Activated naive CD4-positive, alpha-beta T cell treated with anti-CD3 and anti-CD28 coated beads, Interleukin-2, amount 50 U/mL, for 16 hours (primary cell): ENCODE measurements at regions not wholly inside any gene's neighbourhood (a gene's known extent, or its start where the extent isn't known, plus 50 kb on each side); places are given as distances from the start of the nearest gene placed in this dataset.

Experiments
- DNase-seq: peaks from one replicate; pipeline ENCODE4 v3.0.0-alpha.2; 2020

GRCh38 chr6:4008324-4009047 lies 70.5 kb downstream of the FAM217A start:
- no peak for DNase-seq

GRCh38 chr6:4009486-4009885 lies 69.5 kb downstream of the FAM217A start:
- no peak for DNase-seq

- no peak for DNase-seq
Measured at GRCh38 chr6:4010048-4010447, 68.9 kb downstream of the FAM217A start.

- DNase-seq: no peak
Measured at GRCh38 chr6:4010689-4011090, 68.2 kb downstream of the FAM217A start.

- no peak for DNase-seq
Measured at GRCh38 chr6:4012826-4013225, 66.1 kb downstream of the FAM217A start.

- no peak for DNase-seq
Measured at GRCh38 chr6:4017058-4017739, 61.7 kb downstream of the FAM217A start.

GRCh38 chr6:4017834-4018170 lies 61.1 kb downstream of the FAM217A start:
- DNase-seq: no peak

- peak; percentile 97 for DNase-seq
Measured at GRCh38 chr6:4018171-4018923, 60.6 kb downstream of the FAM217A start.
